Erythroblast (primary cell): ENCODE measurements at regions not wholly inside any gene's neighbourhood (a gene's known extent, or its start where the extent isn't known, plus 50 kb on each side); places are given as distances from the start of the nearest gene placed in this dataset.

Source experiments
- GATA1 ChIP-seq: IDR thresholded peaks from 2 replicates; pipeline ENCODE4 v1.6.1; 2011; ENCODE audit warnings: low read depth, mild to moderate bottlenecking, control low read depth, low read length, moderate library complexity
- POLR2A ChIP-seq: IDR thresholded peaks from 2 replicates; pipeline ENCODE4 v1.6.1; 2011; ENCODE audit warnings: mild to moderate bottlenecking, low read length

DNA sequence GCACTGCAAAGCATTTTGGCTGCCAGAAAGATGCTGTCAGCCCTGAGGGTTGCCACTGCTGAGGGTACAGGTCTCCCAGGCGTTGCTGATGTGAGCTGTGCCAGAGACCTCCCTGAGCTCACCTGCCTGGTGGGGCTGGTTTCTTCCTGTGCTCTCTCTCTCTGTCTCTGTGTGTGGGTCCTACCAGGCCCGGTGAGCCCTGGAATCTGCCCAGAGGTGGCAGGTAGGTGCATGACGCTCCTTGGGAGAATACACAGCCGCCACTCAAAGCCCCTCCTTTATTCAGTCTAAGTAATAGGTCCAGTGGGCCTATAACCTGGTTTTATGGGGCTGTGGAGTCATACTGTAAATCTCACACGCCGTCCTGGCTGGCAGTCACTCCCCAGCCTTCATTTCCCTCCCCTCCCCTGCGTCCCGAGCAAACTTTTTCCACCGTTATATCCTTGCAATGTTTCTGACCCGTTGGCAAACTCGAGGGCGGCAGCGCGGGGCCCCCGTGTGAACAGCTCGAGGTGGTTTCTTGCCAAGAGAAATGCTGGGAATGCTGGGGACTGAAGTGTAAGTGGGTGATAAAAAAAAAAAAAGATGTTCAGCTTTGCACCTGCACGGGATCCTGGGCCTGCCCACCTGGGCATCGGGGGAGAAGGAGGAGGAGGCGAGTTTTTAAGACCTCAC lies 245.9 kb downstream of the CRLF2 start:
- TF ChIP-seq POLR2A, result no peak
- TF ChIP-seq GATA1, result no peak
